Fibroblast of villous mesenchyme (primary cell): ENCODE measurements at regions not wholly inside any gene's neighbourhood (a gene's known extent, or its start where the extent isn't known, plus 50 kb on each side); places are given as distances from the start of the nearest gene placed in this dataset.

ENCODE experiments used
- DNase-seq: peaks from one replicate; pipeline ENCODE4 v3.0.0-alpha.2; 2010; ENCODE audit warnings: low read depth
- H3K4me3 ChIP-seq: 2 replicates; pipeline ENCODE4 v1.5.1; 2011; ENCODE audit warnings: low read depth, mild to moderate bottlenecking, low read length
- TF ChIP-seq, protein P1 (sequence below): IDR thresholded peaks from 2 replicates; pipeline ENCODE4 v1.5.1; 2012; ENCODE audit warnings: low read depth, mild to moderate bottlenecking, low read length; ENCODE audit not compliant: insufficient read depth

GRCh38 chr13:90950160-90950559 is 397.3 kb upstream of the MIR17HG start:
- no peak overlapping the region for H3K4me3 ChIP-seq
- TF ChIP-seq, protein P1, sequence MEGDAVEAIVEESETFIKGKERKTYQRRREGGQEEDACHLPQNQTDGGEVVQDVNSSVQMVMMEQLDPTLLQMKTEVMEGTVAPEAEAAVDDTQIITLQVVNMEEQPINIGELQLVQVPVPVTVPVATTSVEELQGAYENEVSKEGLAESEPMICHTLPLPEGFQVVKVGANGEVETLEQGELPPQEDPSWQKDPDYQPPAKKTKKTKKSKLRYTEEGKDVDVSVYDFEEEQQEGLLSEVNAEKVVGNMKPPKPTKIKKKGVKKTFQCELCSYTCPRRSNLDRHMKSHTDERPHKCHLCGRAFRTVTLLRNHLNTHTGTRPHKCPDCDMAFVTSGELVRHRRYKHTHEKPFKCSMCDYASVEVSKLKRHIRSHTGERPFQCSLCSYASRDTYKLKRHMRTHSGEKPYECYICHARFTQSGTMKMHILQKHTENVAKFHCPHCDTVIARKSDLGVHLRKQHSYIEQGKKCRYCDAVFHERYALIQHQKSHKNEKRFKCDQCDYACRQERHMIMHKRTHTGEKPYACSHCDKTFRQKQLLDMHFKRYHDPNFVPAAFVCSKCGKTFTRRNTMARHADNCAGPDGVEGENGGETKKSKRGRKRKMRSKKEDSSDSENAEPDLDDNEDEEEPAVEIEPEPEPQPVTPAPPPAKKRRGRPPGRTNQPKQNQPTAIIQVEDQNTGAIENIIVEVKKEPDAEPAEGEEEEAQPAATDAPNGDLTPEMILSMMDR: no peak
- DNase-seq: no peak

GRCh38 chr13:90951663-90952062 is 395.8 kb upstream of the MIR17HG start:
- no peak overlapping the region for H3K4me3 ChIP-seq
- TF ChIP-seq, protein P1: no peak
- DNase-seq: no peak

DNA sequence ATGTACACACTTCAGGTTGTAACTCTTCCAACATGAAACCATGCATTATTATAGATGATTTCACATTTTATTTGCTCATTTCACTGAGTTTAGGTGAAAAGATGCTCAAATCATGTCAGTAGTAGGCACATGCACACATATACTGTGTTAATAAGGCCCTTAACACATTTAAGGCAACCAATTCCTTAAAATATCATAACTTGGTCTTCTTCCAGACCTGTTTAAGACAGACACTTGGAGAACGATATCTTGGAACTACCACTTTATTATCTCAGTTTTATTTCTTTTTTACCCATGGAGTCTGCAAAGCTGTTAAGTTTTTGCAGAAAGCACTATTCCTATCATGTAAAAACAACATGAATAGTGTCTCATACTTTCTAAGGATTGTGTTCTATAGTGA is 395.2 kb upstream of the MIR17HG start:
- H3K4me3 ChIP-seq: no peak overlapping the region
- TF ChIP-seq, protein P1: no peak
- DNase-seq: no peak

GRCh38 chr13:90954605-90955195 is 392.8 kb upstream of the MIR17HG start:
- H3K4me3 ChIP-seq: no peak overlapping the region
- TF ChIP-seq, protein P1: no peak
- DNase-seq: no peak

GRCh38 chr13:90956031-90956430 is 391.5 kb upstream of the MIR17HG start:
- no peak for DNase-seq
- no peak overlapping the region for H3K4me3 ChIP-seq
- TF ChIP-seq, protein P1: no peak

DNA sequence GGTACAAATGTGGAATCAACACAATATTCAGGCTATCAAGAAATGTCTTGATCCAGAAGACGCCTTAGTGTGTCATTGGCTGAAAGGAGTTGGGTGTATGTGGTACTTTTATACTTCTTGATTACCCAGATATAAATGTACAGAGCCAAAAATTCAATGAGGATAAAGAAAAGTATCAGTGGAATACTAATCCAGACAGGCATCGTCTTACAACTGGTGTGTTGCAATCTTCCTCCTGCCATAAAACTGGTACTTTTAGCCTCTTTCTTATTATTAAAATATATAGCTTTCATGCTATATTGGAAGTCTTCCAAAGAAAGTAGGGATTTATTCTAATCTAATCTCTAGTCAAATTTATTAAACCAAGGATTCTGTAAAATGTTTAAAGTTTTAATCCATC is 388.6 kb upstream of the MIR17HG start:
- H3K4me3 ChIP-seq: no peak overlapping the region
- DNase-seq: no peak
- TF ChIP-seq, protein P1: no peak
